SHP77 (cell line): ENCODE measurements at regions not wholly inside any gene's neighbourhood (a gene's known extent, or its start where the extent isn't known, plus 50 kb on each side); places are given as distances from the start of the nearest gene placed in this dataset.
"Not testable (repeated sequence)": the region's sequence is repeated elsewhere in the genome, so short reads cannot be mapped to it uniquely, and the experiment has no call there.

Experiments used
- DNase-seq, 2 experiments: peaks; one replicate each; lab custom pipeline; 2025; lab: John Stamatoyannopoulos, UW

DNA sequence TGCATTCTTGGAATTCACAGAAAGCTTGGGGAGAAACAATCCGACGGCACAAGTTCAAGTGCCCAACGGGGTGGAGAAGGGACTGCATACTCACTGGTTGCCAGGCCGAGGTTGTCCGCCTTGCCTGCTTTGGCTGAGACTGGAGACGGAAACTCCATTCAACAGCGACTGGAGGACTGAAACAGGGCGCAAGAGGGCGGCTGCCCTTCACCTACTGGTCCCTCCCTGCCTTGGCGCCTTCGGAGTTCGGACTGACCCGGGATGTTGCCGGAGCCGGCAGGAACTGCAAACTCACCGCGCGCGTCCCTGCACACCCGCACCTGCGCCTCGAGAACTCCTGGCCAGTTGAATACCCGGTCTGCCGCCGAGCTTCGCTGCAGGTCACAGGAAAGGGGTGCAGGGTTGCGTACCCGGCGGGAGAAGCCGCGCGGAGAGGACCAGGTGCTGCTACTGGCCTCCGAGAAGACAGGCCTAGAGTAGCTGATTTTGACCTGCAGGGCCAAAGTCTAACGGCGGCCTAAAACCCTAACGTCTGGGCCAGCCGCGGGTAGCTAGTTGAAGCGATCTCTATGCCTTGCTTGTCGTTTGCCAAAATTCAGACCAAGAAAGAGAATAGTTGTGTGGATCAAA lies 132.9 kb downstream of the FAM72B start:
- not testable (repeated sequence) for DNase-seq

DNA sequence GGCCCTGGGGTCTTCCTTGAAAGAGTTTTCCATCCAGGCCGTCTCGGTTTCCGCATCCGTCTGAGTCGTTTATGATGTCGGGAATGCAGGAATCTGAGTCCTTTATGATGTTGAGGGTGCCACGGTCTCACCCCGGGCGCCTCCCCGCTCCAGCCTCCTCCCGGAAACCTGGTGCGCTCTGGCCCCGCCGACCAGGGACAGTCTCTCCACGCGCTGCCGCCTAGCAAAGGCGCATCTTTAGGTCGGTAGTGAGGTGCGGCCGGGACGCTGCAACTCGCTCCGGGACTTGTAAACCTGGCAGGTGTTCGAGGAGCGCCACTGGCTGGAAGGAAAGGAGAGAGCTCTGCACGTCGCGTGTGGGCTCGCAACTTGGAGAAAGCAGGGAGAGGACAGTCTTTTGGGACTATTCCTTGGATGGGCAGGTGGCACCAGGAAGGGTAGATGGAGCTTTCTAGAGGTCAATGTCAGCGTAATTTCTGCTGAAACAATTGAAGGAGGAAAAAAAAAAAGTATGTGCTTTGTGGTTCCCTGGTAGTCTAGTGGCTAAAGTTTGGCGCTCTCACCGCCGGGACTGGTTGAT lies 132.0 kb downstream of the FAM72B start:
- not testable (repeated sequence) for DNase-seq

DNA sequence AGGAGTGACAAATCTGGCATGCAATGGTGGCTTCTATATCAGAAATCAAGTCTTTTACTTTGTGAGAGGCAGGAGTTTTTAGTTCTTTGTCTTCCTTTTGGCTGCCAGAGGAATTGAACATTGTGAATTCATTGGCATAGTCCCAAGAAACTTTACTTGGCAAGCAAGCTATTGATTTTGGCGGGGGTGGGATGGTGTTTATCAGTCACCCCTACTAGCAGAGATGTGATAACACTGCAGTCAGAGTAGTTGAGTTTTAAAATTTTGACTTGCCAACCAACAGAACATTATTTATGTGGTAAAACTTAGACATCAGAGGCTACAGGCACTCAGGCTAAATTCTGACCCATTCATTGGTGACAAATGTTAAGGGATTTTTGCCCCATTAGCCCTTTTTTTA lies 129.2 kb downstream of the FAM72B start:
- not testable (repeated sequence) for DNase-seq

DNA sequence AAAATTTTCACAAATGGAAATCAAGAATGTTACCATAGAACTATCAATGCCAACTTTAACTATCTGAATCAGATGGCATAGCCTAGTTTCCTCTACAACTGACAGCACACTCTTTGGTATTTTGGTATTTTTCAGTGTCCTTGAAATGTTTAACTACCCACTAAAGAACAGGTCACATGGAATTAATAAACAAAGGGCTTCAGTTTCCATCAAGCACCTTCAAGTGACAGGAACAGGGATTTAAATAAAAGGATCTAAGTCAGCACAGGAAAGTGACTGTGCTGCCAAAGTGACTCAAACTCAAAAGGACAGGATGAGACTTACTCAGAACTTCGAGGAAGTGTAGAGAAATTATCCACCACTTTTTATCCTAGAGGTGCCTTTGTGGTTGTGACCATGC lies 117.2 kb downstream of the FAM72B start:
- not testable (repeated sequence) for DNase-seq

DNA sequence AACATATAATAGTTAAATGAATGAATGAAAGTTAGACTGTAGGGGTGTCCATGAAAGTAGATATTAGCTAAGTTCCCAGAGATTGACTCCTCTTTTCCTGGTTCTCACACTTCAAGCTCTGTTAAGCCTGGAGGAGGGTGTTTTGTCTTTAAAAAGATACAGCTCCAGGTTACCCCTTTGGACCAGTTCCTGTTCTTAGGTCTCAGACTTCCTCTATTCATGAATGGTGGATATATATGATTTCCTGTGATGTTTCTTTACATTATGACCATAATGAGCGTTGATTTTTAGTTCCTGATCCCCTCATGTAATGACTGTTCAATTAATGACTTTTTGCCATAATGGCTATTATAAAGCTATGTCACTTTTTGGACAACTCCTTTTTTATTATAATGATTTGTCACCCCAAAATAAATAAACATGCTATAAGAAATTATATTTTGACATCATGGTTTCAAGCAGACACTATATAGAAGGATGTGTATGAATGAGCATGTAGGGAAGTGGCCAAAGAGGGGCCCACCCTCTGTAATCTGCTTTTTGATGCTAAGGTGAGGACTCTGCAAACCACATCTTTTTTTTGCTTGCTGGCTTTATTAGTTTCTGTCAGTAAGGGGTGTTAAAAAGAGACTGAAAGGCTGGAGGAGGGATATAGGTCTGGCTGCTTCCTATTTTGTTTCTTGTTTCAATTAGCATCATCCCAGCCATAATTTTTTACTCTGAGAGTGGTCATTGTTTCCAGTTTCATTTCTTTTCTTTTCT lies 115.2 kb downstream of the FAM72B start:
- DNase-seq: not testable (repeated sequence)

DNA sequence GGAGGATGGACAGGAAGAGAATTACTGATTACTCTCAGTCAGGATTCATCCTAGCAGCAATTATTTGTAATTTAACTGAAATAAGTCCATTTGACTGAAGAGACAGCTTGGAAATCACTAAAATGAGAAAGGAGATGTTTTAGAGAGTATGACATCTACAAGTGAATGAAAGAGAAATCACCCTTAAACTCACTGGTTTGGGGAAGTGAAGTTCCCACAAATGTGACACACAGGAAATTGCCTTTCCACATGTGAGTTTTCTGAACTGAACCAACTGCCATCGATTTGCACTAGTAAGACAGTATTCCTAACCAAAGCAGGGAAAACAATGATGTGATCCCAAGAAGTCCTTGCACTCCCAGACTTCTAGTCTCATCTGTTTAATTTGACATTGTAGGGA lies 110.3 kb downstream of the FAM72B start:
- not testable (repeated sequence) for DNase-seq

DNA sequence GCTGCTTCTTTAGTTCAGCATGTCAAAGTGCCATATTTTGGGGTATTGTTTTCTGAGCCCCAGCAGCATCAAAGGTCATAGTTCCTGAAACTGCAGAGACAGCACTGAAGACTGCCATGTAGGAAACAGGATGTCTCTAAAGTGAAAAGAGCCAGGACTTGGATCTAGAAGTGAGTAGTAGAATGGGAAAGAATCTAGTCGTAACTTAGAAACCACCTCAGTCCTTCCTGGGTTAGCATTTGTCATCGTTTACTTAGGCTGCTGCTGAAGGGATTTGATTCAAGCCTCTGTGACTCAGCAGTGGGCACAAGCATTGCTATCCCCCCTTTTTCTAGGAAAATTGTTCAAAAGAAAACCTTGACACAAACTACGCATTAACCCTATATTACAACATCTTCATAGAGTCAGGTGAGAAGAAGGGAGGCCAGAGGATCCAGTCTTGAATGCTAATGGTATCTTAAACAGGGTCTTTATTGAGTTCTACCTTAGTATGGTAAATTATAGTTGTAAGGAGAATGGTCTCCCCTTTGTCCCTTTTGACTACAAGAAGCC lies 108.8 kb downstream of the FAM72B start:
- not testable (repeated sequence) for DNase-seq

DNA sequence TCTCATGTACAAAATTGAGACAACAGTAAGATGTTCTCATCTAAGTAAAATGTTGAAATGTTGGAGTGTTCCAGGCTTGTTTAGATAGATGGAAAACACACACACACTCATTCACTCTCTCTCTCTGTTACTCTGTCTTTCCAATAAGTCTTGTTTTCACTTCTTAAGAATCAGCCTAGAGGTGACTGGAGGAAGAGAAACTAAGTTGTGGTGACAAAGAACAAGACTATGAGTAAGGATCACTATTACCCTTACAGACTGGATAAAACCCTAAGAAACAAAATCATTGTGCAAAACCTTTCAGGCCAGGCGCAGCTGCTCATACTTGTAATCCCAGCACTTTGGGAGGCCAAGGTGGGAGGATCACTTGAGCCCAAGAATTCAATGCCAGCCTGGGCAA lies 107.5 kb downstream of the FAM72B start:
- DNase-seq: not testable (repeated sequence)

DNA sequence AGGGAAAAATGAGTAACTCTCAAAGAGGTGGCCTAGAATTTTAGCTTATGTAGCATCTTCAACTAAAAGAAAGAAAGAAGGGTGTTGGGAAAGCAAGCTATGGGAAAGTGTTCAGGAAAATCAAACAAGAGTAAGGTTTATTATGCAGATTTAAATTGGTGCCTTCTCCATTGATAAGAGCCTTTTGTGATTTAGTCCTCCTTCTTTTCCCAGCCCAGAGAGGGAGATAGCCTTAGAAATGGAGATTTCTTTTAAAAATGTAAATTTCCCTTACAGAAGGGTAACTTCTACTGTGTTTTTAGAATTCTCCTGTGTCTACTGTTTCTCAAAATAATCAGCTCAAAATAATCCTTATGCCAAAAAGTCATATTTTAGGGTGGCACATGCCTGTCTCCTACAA lies 104.5 kb downstream of the FAM72B start:
- DNase-seq: not testable (repeated sequence)

DNA sequence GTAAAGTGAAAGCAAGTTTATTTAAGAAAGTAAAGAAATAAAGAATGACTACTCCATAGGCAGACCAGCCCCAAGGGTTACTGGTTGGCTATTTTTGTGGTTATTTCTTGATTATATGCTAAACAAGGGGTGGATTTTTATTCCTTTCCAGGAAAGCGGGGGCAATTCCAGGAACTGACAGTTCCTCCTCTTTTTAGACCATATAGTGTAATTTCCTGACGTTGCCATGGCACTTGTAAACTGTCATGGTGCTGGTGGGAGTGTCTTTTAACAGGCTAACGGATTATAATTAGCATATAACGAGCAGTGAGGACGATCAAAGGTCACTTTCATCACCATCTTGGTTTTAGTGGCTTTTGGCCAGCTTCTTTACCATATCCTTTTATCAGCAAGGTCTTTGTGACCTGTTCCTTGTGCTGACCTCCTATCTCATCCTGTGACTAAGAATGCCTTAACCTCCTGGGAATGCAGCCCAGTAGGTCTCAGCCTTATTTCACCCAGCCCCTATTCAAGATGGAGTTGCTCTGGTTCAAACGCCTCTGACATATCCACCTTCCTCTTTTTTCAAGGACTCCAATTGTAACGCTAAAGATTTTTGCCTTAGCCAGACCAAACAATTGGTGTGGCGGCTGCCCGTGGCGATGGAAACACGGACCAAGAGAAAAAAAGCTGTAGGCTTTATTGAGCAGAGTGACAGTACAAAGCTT lies 103.8 kb downstream of the FAM72B start:
- DNase-seq: not testable (repeated sequence)

DNA sequence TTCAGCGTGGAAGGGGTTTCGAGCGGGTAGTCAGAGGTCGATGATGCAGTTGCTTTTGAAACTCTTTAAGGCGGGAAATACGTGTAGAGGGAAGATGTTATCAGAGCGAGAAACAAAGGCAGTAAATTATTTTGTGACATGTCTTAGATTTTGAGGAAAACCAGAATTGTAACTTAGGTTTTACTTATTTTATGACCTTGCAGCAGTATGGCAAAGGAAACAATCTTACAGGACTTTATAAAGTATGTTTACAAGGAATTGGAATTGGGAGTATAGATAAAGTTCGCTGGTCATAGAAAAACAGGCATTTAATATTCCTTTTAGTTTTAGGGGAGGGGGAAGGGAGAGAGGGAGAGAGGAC lies 103.3 kb downstream of the FAM72B start:
- not testable (repeated sequence) for DNase-seq

DNA sequence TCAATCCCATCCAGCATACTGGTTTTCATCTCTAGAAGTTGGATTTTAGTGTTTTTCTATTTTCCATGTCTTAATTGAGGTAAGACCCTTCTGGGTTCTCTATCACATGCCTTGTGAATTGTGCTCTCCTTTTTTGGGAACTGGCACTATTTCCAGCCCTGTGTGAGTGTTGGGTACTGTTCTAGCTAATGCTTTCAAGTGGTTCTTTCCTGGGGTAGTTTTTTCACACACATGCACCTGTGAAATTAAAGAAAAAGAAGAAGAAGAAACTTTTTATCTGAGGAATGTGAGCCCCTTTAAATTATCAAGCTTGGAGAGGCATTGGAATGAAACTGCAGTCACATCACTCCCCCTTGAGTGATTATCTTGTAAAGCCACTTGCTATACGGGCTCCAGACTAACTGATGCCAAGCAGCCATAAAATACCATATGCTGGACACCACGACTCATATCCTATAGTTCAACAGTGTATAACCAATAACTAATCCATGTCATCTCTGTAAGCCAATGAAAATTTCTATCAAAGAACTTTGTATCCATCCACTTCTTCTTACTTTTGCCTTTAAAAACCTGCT lies 102.4 kb downstream of the FAM72B start:
- not testable (repeated sequence) for DNase-seq

DNA sequence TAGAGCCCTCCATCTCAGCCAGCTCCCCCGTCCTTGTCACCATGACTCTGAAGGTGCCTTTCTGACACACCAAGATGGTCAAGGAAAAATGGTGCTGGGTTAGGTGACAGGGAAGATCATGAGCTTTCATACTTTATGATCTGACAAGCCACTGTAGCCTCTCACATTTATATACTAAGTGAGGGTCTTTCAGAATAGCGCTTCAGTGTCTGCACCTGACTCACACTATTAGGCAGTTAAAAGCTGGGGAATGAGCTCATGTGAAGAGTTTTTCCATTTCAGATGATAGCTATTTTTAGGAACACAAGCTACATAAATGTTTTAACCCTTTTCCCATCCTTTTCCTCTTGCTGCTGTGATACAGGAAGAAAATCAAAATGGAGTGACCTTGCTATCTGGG lies 101.1 kb downstream of the FAM72B start:
- DNase-seq: not testable (repeated sequence)

DNA sequence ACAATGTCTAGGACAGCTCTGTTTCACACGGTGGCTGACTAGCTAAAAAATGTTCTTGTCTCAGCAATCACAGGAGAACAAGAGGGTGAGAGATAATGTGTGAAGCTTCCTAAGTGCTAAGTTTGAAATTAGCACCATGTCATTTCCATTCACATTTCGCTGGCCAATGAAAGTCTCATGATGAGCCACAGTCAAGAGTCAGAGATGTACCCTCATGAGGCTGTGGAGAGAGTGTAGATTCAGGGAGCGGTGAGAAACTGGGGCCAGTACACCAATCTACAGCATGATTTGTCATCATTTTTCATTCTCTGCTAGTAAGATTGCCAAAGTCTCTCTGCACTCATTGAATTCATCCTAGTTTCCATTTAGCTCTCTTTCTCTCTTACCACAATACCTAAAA lies 97.9 kb downstream of the FAM72B start:
- not testable (repeated sequence) for DNase-seq

DNA sequence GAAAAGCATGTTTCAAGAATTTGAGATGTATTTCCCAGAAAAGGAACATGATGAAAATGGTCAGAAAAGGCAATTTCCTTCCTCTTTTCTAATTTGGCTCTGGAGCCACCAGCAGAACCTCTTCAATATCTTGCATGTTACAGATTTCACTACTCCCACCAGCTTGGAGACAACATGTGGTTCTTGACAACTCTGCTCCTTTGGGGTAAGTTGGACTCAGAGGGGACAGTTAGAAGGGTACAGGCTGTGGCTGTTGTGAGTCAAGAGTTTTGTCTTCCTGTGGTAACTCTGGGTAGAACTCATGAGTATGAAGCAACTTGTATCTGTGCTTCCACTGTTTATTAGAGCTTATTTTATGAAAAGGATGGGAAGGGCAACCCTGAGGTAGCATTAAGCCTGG lies 96.9 kb downstream of the FAM72B start:
- DNase-seq: not testable (repeated sequence)

DNA sequence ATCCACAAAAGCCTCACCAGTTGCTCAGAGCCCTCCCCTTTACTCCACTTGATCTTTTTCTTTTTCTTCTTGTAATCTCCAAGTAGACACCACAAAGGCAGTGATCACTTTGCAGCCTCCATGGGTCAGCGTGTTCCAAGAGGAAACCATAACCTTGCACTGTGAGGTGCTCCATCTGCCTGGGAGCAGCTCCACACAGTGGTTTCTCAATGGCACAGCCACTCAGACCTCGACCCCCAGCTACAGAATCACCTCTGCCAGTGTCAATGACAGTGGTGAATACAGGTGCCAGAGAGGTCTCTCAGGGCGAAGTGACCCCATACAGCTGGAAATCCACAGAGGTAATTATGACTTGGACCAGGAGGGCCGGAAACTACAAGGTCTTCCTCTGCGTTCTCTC lies 95.6 kb downstream of the FAM72B start:
- DNase-seq: not testable (repeated sequence)

DNA sequence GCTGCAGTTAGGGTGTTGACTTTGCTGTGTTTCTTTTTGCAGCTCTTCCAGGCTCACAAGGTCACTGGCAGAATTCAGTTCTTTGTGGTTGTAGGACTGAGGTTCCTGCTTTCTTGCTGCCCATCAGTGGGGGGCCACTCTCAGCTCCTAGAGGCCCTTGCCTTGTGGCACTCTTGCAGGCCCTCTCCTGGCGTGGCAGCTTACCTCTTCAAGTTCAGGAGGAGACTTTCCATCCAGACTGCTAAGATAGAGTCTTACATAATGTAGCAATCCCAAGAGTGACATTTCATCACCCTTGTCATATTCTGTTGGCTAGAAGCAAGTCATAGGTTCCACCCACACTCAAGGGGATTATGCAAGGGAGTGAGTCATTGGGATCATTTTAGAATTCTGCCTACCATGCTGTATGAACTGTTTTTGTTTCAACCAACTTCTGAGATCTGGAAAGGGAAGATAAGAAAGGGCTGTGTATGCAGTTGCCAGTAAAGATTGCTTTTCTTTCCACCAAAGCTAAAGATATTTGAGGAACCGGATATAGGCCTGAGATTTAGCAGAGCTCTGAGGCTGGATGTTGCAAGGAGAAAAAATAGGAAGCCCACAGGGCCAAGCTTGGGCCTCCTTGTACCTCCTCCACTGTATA lies 91.7 kb downstream of the FAM72B start:
- DNase-seq: not testable (repeated sequence)

DNA sequence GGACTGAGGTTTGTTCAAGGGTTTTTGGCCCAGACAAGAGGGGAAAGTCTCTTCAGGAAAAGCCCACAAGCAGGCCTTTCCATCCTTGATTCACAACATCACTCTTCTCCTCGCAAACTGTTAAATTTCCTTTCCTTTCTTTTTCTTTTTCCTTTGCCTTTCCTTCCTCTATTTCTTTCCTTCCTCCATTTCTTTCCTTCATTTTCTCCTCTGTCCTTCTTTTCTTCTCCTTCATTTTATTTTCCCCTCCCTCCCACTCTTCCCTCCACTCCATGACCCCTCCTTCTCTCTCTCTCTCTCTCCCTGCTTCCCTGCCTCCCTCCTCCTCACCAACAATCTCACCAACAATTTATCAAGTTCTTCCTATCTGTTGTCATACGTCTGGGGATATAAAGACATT lies 89.1 kb downstream of the FAM72B start:
- not testable (repeated sequence) for DNase-seq

DNA sequence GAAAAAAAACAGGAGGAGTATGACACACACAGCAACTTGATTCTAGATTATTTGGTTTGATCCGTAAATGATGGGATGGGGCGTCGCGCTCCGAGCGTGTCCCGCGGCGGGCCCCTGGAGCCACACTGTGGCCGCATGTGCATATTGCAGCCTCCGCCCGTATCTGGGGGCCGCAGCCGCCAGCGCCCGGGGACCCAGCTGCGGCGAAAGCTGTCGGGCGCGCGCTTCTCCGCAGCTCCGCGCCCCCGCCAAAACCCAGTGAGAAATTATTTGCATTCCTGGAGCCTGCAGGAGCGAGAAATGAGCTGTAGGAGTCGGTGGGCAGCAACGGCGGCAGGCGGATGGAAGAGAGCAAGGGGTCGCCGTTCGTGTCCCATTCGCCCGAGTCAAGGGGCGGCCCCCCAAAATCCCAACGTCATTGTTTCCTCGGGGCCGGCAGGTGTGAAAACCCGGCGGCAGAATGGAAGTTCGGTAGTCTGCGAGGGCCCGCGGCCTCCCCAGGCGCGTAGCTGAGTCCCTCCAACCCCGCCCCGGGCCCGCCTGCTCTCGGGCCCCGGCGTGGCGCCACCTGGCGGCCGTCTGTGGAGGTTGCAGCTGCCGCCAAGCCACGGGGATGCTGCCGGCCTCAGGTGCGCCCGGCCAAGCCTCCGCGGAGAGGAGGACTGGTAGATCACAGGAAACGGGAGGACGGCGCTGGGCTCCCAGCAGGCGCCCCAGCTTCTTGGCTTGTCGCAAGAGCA lies 86.8 kb downstream of the FAM72B start:
- DNase-seq: peak; percentile 32 to 52

DNA sequence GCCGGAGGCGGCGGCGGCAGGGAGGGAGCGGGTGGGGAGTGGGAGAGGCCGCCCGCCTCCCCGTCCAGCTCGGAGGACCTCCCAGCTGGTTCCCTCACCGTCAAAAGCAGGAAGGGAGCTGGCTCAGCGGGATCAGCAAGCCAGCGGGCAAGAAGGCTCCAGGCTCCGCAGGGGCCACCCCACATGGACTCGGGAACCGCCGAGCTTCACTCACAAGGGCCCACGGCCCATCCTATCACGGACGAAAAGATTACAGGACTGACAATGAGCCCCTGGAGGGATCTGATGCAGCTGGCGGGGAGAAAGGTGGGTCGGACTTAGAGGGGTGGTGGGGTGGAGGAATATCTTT lies 86.3 kb downstream of the FAM72B start:
- peak in 1 of 2 experiments; percentile 17 for DNase-seq

DNA sequence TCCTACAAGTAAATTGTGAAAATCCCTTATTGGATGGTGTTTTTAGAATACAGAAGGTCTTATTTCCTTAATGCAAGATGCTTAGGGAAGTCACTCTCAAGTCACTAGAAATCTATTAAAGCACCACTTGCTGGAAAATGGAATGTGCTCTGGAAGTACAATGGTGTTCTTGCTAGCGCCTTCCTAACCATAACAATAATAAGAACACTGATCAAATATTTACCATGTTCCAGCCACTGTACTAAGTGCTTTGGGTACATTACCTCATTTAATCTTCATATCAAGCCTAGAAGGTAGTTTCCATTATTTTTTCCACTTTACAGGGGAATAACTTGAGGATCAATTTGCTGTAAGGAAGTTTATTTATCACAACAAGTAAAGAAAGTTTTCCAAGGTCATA lies 75.1 kb downstream of the FAM72B start:
- DNase-seq: not testable (repeated sequence)
